H9 (cell line): ENCODE measurements at regions not wholly inside any gene's neighbourhood (a gene's known extent, or its start where the extent isn't known, plus 50 kb on each side); places are given as distances from the start of the nearest gene placed in this dataset.

Experiments used
- DNase-seq: peaks from one replicate; pipeline ENCODE4 v3.0.0-alpha.2; 2017
- H2AFZ ChIP-seq: one replicate; pipeline ENCODE4 v1.6.1; 2013; ENCODE audit warnings: mild to moderate bottlenecking, low read length, control low read depth, moderate library complexity
- H2AK5ac ChIP-seq: 2 replicates; pipeline ENCODE4 v1.6.1; 2013; ENCODE audit warnings: low read length, control low read depth, mixed read lengths; ENCODE audit not compliant: insufficient read length
- H2BK120ac ChIP-seq: one replicate; pipeline ENCODE4 v1.6.1; 2013; ENCODE audit warnings: low read depth, mild to moderate bottlenecking, low read length, control low read depth, inconsistent platforms; ENCODE audit not compliant: poor library complexity, severe bottlenecking
- H2BK12ac ChIP-seq: 2 replicates; pipeline ENCODE4 v1.6.1; 2013; ENCODE audit warnings: low read length, control low read depth, mixed read lengths, low read depth; ENCODE audit not compliant: insufficient read length
- H2BK15ac ChIP-seq: 2 replicates; pipeline ENCODE4 v1.6.1; 2013; ENCODE audit warnings: low read depth, low read length, control low read depth
- H2BK20ac ChIP-seq: one replicate; pipeline ENCODE4 v1.6.1; 2013; ENCODE audit warnings: low read depth, mild to moderate bottlenecking, low read length, control low read depth, inconsistent platforms; ENCODE audit not compliant: poor library complexity, severe bottlenecking
- H2BK5ac ChIP-seq: 2 replicates; pipeline ENCODE4 v1.6.1; 2013; ENCODE audit warnings: low read length, control low read depth, mixed read lengths; ENCODE audit not compliant: insufficient read length
- H3K14ac ChIP-seq: 2 replicates; pipeline ENCODE4 v1.6.1; 2013; ENCODE audit warnings: low read length, control low read depth; ENCODE audit not compliant: insufficient read depth
- H3K18ac ChIP-seq: 2 replicates; pipeline ENCODE4 v1.6.1; 2013; ENCODE audit warnings: low read depth, mild to moderate bottlenecking, mixed read lengths, low read length, control low read depth; ENCODE audit not compliant: insufficient read length
- H3K23ac ChIP-seq: 2 replicates; pipeline ENCODE4 v1.6.1; 2013; ENCODE audit warnings: low read length, control low read depth, mixed read lengths, low read depth; ENCODE audit not compliant: insufficient read length
- H3K23me2 ChIP-seq: 2 replicates; pipeline ENCODE4 v1.6.1; 2013; ENCODE audit warnings: low read depth, mild to moderate bottlenecking, mixed read lengths, low read length, control low read depth; ENCODE audit not compliant: insufficient read length, poor library complexity, severe bottlenecking
- H3K27ac ChIP-seq: 2 replicates; pipeline ENCODE4 v1.5.1; 2013; ENCODE audit warnings: low read length, control low read depth, mixed read lengths, low read depth; ENCODE audit not compliant: insufficient read length
- H3K27me3 ChIP-seq: 2 replicates; pipeline ENCODE4 v1.6.1; 2013; ENCODE audit warnings: low read length, control low read depth, inconsistent platforms; ENCODE audit not compliant: insufficient read depth
- H3K4ac ChIP-seq: 2 replicates; pipeline ENCODE4 v1.6.1; 2013; ENCODE audit warnings: low read depth, mild to moderate bottlenecking, control low read depth, inconsistent platforms, low read length, moderate library complexity
- H3K4me1 ChIP-seq: 2 replicates; pipeline ENCODE4 v1.6.1; 2013; ENCODE audit warnings: low read length, control low read depth, inconsistent platforms; ENCODE audit not compliant: insufficient read depth
- H3K4me2 ChIP-seq: 2 replicates; pipeline ENCODE4 v1.6.1; 2013; ENCODE audit warnings: low read length, control low read depth, mixed read lengths; ENCODE audit not compliant: insufficient read length, insufficient read depth
- H3K56ac ChIP-seq: 2 replicates; pipeline ENCODE4 v1.6.1; 2013; ENCODE audit warnings: low read depth, mild to moderate bottlenecking, mixed read lengths, low read length, control low read depth; ENCODE audit not compliant: insufficient read length
- H3K79me1 ChIP-seq: 2 replicates; pipeline ENCODE4 v1.6.1; 2013; ENCODE audit warnings: low read depth, mild to moderate bottlenecking, moderate library complexity, low read length, control low read depth, inconsistent platforms; ENCODE audit not compliant: insufficient read depth, poor library complexity, severe bottlenecking
- H3K79me2 ChIP-seq: 2 replicates; pipeline ENCODE4 v1.6.1; 2013; ENCODE audit warnings: low read length, control low read depth, inconsistent platforms; ENCODE audit not compliant: insufficient read depth
- H3K9ac ChIP-seq: 2 replicates; pipeline ENCODE4 v1.6.1; 2013; ENCODE audit warnings: low read length, control low read depth, mixed read lengths; ENCODE audit not compliant: insufficient read length; ENCODE audit errors: extremely low read depth
- H3K9me3 ChIP-seq: one replicate; pipeline ENCODE4 v1.6.1; 2013; ENCODE audit warnings: low read depth, low read length, inconsistent platforms; ENCODE audit not compliant: control insufficient read depth
- H3T11ph ChIP-seq: one replicate; pipeline ENCODE4 v1.6.1; 2013; ENCODE audit warnings: mild to moderate bottlenecking, low read length, control low read depth, inconsistent platforms
- H4K20me1 ChIP-seq: one replicate; pipeline ENCODE4 v1.6.1; 2013; ENCODE audit not compliant: control insufficient read depth, insufficient read length, insufficient read depth
- H4K5ac ChIP-seq: 2 replicates; pipeline ENCODE4 v1.6.1; 2013; ENCODE audit warnings: low read depth, mild to moderate bottlenecking, mixed read lengths, low read length, control low read depth; ENCODE audit not compliant: insufficient read length
- H4K8ac ChIP-seq: replicated peaks from 2 replicates; pipeline ENCODE4 v1.6.1; 2013; ENCODE audit warnings: low read length, control low read depth, mixed read lengths, low read depth; ENCODE audit not compliant: insufficient read length
- H4K91ac ChIP-seq: 2 replicates; pipeline ENCODE4 v1.6.1; 2013; ENCODE audit warnings: low read depth, mild to moderate bottlenecking, moderate library complexity, mixed read lengths, low read length, control low read depth; ENCODE audit not compliant: insufficient read length
- H3K27ac Mint-ChIP-seq, 3 experiments: 2 replicates in 2 of 3; 3 replicates in 1 of 3; pipeline ENCODE4 v1.8.0; 2020 to 2021; ENCODE audit warnings: mixed read lengths in 3 of 3, mild to moderate bottlenecking in 1 of 3, moderate library complexity in 1 of 3
- H3K27me3 Mint-ChIP-seq: 2 replicates; pipeline ENCODE4 v1.8.0; 2021; ENCODE audit warnings: low read depth, mild to moderate bottlenecking, moderate library complexity, mixed read lengths
- H3K36me3 Mint-ChIP-seq, 3 experiments: 2 replicates in 2 of 3; 3 replicates in 1 of 3; pipeline ENCODE4 v1.8.0; 2020 to 2021; ENCODE audit warnings: low read depth in 3 of 3, mixed read lengths in 3 of 3; ENCODE audit not compliant: insufficient read depth in 1 of 3
- H3K4me1 Mint-ChIP-seq, 2 experiments: 2 replicates each; pipeline ENCODE4 v1.8.0; 2020; ENCODE audit warnings: mixed read lengths in 2 of 2
- H3K4me3 Mint-ChIP-seq, 2 experiments: 2 replicates in 1 of 2; 3 replicates in 1 of 2; pipeline ENCODE4 v1.8.0; 2020 to 2021; ENCODE audit warnings: mild to moderate bottlenecking in 2 of 2, mixed read lengths in 2 of 2, moderate library complexity in 1 of 2
- H3K9me3 Mint-ChIP-seq, 2 experiments: 2 replicates in 1 of 2; 3 replicates in 1 of 2; pipeline ENCODE4 v1.8.0; 2020; ENCODE audit warnings: mild to moderate bottlenecking in 2 of 2, mixed read lengths in 2 of 2, moderate library complexity in 1 of 2
- CTCF ChIP-seq: fragments of 200-600 bp; sonication (generic); conservative IDR thresholded peaks from 3 replicates; pipeline ENCODE4 v1.8.0; 2021; ENCODE audit warnings: antibody characterized with exemption, mild to moderate bottlenecking
- WGBS: extraction: QIAGEN DNeasy Blood & Tissue Kit; methylation state at CpG from one replicate; pipeline ENCODE4 v1.1.7; 2013; ENCODE audit warnings: missing lambda C conversion rate, low lambda C conversion rate, mixed read lengths; ENCODE audit not compliant: insufficient read length; ENCODE audit errors: extremely low coverage; 5-methylcytosine and 5-hydroxymethylcytosine counted together

- H3K14ac ChIP-seq, result no peak overlapping the region
- no peak overlapping the region for H3K4ac ChIP-seq
- no peaks in the 10 kb centered on the region for H3K4me1 ChIP-seq
- H3K9me3 ChIP-seq, result no peaks in the 10 kb centered on the region
- Mint-ChIP-seq H3K9me3 (no peaks in the 10 kb centered on the region), H3K36me3 (no peaks in the 10 kb centered on the region), H3K4me1 (peaks cover 2 to 3% of the 10 kb centered on the region in 2 experiments; a peak in 1 of 4 replicates), H3K27ac (no peak overlapping the region), H3K4me3 (no peak overlapping the region), H3K27me3 (no peaks in the 10 kb centered on the region)
- TF ChIP-seq CTCF, result no peak
- H3K56ac ChIP-seq, result no peak overlapping the region
- H2BK120ac ChIP-seq, result no peak overlapping the region
- no peaks in the 10 kb centered on the region for H3K27me3 ChIP-seq
- no peak overlapping the region for H2BK20ac ChIP-seq
- no peak overlapping the region for H2BK12ac ChIP-seq
- H4K5ac ChIP-seq, result no peak overlapping the region
- H3K18ac ChIP-seq, result no peak overlapping the region
- H3K79me1 ChIP-seq, result no peaks in the 10 kb centered on the region
- H3T11ph ChIP-seq, result no peak overlapping the region
- H3K23me2 ChIP-seq, result no peaks in the 10 kb centered on the region
- no peak overlapping the region for H3K4me2 ChIP-seq
- no peaks in the 10 kb centered on the region for H3K79me2 ChIP-seq
- no peak overlapping the region for H2BK5ac ChIP-seq
- no peak overlapping the region for H3K9ac ChIP-seq
- no CpG with 5 or more reads among the region's 4 CpGs for WGBS
- no peak overlapping the region for H2AFZ ChIP-seq
- no peak overlapping the region for H2AK5ac ChIP-seq
- no peak overlapping the region for H2BK15ac ChIP-seq
- no peak overlapping the region for H3K27ac ChIP-seq
- no peak overlapping the region for H3K23ac ChIP-seq
- H4K8ac ChIP-seq, result no peak overlapping the region
- no peak for DNase-seq
- no peak overlapping the region for H4K91ac ChIP-seq
- no peaks in the 10 kb centered on the region for H4K20me1 ChIP-seq
Observed at GRCh38 chr14:98218218-98218617, 1053.8 kb downstream of the BCL11B start.
